ENCODE measurements at regions not wholly inside any gene's neighbourhood (a gene's known extent, or its start where the extent isn't known, plus 50 kb on each side); places are given as distances from the start of the nearest gene placed in this dataset.

DNA sequence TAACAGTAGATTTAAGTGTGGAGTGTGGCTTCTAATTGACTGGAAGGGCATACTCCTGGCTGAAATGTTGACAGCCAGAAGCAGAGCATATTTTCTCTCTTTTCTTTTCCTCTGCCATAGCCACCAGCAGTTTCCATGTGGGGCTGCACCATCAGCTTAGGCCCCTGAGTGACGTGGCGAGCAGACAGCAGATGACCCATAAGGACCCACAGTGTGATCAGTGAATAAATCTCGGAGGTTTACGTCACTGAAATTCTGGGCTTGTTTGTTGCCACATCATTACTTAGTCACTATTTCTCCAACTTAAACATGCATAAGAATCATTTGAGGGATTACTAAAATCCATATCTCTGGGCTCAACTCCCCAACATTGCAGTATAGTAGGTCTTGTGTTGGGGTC lies 549.7 kb upstream of the TMEM132C start:
- CTCF ChIA-PET: no interaction called here
- Mint-ChIP-seq H3K4me3 (no peak overlapping the region), H3K4me1 (no peaks in the 10 kb centered on the region), H3K27me3 (no peaks in the 10 kb centered on the region), H3K36me3 (no peaks in the 10 kb centered on the region), H3K9me3 (ENCODE audit: low read depth) (peaks cover 9% of the 10 kb centered on the region), H3K27ac (no peak overlapping the region)
- no peak for ATAC-seq
- DNase-seq: no peak

- DNase-seq (no peak), ATAC-seq (no peak)
- no peak overlapping the region for H3K4me3 Mint-ChIP-seq
- H3K27ac Mint-ChIP-seq: no peak overlapping the region
- no peaks in the 10 kb centered on the region for H3K36me3 Mint-ChIP-seq
- peaks cover 14% of the 10 kb centered on the region for H3K9me3 Mint-ChIP-seq (ENCODE audit: low read depth)
- H3K27me3 Mint-ChIP-seq: no peaks in the 10 kb centered on the region
- CTCF ChIA-PET: no interaction called here
- no peaks in the 10 kb centered on the region for H3K4me1 Mint-ChIP-seq
Observed at GRCh38 chr12:127720334-127720733, 546.6 kb upstream of the TMEM132C start.

- H3K27ac Mint-ChIP-seq: no peak overlapping the region
- H3K4me3 Mint-ChIP-seq: no peak overlapping the region
- DNase-seq (no peak), ATAC-seq (no peak)
- peaks cover 7% of the 10 kb centered on the region for H3K9me3 Mint-ChIP-seq (ENCODE audit: low read depth)
- CTCF ChIA-PET: no interaction called here
- H3K4me1 Mint-ChIP-seq: no peaks in the 10 kb centered on the region
- H3K27me3 Mint-ChIP-seq: no peaks in the 10 kb centered on the region
- H3K36me3 Mint-ChIP-seq: no peaks in the 10 kb centered on the region
Observed at GRCh38 chr12:127722611-127723010, 544.4 kb upstream of the TMEM132C start.

DNA sequence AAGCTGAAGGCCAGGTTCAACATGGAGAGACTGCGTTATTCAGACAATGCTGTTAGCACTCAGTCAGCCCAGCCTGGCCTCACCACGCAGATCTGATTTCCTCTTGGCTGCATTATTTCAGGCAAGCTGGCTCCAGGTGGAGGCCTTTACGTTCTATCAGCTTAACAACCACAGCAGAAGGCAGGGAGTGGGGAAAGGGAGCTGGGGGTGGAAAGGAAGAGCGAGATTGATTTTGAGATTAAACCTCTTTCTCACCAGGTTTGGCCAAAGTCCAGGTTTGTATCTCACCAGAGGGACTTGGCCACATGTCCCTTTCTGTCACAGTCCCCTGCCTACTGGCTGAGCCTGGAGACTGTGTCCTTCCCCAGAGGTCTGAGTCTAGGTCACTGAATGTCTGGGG lies 543.7 kb upstream of the TMEM132C start:
- H3K4me3 Mint-ChIP-seq: no peak overlapping the region
- CTCF ChIA-PET: no interaction called here
- ATAC-seq (no peak), DNase-seq (no peak)
- H3K36me3 Mint-ChIP-seq: no peaks in the 10 kb centered on the region
- H3K27ac Mint-ChIP-seq: no peak overlapping the region
- no peaks in the 10 kb centered on the region for H3K4me1 Mint-ChIP-seq
- peaks cover 7% of the 10 kb centered on the region for H3K9me3 Mint-ChIP-seq (ENCODE audit: low read depth)
- H3K27me3 Mint-ChIP-seq: no peaks in the 10 kb centered on the region

DNA sequence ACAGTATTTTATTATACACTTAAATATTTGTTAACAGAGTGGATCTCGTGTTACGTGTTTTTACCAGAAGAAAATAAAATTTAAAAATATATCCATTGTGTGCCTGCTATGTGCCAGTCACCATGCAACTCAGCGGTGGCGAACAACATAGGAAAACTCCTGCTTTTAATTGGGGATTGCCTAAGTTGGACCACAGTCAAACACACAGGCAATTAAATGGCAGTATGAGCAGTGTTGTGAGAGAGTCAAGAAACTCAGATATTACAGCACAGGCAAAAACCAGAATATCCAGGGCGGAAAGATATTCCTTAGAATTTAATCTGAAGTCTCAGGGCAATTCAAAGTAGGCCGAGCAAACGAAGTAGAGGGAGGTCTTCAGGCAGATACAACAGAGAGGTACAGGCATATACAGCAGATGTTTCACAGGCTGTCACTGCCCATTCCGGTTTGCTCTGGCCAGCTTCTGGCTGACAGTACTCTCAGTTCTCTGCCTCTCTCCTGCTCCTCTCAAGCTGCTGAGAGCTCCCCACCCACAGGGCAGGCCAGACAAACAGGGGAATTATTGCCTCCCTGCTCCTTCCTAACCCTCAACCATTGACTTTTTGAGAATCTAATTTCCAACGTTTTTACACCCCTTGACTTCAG lies 540.2 kb upstream of the TMEM132C start:
- CTCF ChIA-PET: no interaction called here
- Mint-ChIP-seq H3K4me3 (no peak overlapping the region), H3K27ac (no peak overlapping the region)

GRCh38 chr12:127728285-127728684 lies 538.7 kb upstream of the TMEM132C start:
- peaks cover 11% of the 10 kb centered on the region for H3K9me3 Mint-ChIP-seq (ENCODE audit: low read depth)
- DNase-seq (no peak), ATAC-seq (no peak)
- no peaks in the 10 kb centered on the region for H3K4me1 Mint-ChIP-seq
- no peaks in the 10 kb centered on the region for H3K36me3 Mint-ChIP-seq
- CTCF ChIA-PET: no interaction called here
- no peaks in the 10 kb centered on the region for H3K27me3 Mint-ChIP-seq
- no peak overlapping the region for H3K27ac Mint-ChIP-seq
- no peak overlapping the region for H3K4me3 Mint-ChIP-seq

More for the DNA sequence above, 540.2 kb upstream of the TMEM132C start:
- peaks cover 12% of the 10 kb centered on the region for H3K9me3 Mint-ChIP-seq (ENCODE audit: low read depth)
- no peaks in the 10 kb centered on the region for H3K4me1 Mint-ChIP-seq
- no peak for ATAC-seq
- H3K36me3 Mint-ChIP-seq: no peaks in the 10 kb centered on the region
- DNase-seq: no peak
- no peaks in the 10 kb centered on the region for H3K27me3 Mint-ChIP-seq

DNA sequence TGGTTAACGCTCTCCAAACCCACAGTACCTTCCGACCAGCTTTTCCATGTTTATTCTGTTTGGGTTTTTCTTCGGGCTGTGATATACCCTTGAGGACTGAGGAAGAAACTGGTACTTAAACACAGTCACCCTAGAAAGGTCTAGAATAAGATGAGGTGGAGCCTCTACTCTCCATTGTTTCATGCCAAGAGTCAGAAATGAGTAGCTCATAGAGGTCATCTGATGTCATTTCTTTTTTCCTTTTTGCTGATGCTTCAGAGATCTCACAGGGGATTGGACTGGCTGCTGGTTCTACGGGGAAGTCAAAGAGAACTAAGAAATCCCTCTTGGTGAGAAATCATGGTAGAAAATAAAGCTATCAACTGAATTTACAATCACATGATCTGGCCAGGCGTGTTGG lies 538.2 kb upstream of the TMEM132C start:
- Mint-ChIP-seq H3K4me3 (no peak overlapping the region), H3K27ac (no peak overlapping the region), H3K36me3 (no peaks in the 10 kb centered on the region), H3K27me3 (no peaks in the 10 kb centered on the region), H3K4me1 (no peaks in the 10 kb centered on the region), H3K9me3 (ENCODE audit: low read depth) (peaks cover 12% of the 10 kb centered on the region)
- no peak for ATAC-seq
- CTCF ChIA-PET: no interaction called here
- DNase-seq: no peak

- DNase-seq (no peak), ATAC-seq (no peak)
- CTCF ChIA-PET: no interaction called here
- Mint-ChIP-seq H3K27me3 (no peaks in the 10 kb centered on the region), H3K27ac (no peak overlapping the region), H3K36me3 (no peaks in the 10 kb centered on the region), H3K4me3 (no peak overlapping the region), H3K4me1 (no peaks in the 10 kb centered on the region), H3K9me3 (ENCODE audit: low read depth) (peaks cover 9% of the 10 kb centered on the region)
Observed at GRCh38 chr12:127729381-127729780, 537.6 kb upstream of the TMEM132C start.

DNA sequence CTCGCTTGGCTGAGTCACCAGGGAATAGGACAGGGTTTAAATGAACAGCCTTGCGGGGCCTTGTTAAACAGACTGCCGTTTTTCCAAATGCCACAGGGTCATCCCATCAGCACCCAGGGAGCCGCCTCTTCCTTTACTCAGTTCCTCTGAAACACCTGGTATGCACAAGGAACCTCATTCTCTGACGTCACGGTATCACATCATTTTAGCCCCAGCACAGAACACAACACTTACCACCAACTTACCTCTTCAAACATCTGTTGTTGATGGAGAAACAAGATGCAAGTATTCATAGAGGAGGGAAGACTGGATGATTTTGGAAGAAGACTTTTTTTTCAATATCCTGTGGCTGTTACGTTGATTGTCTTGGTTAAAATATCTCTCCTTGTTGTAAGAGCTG lies 535.3 kb upstream of the TMEM132C start:
- Mint-ChIP-seq H3K36me3 (no peaks in the 10 kb centered on the region), H3K27me3 (no peaks in the 10 kb centered on the region), H3K9me3 (ENCODE audit: low read depth) (peaks cover 9% of the 10 kb centered on the region), H3K4me3 (no peak overlapping the region), H3K27ac (no peak overlapping the region), H3K4me1 (no peaks in the 10 kb centered on the region)
- ATAC-seq: no peak
- CTCF ChIA-PET: no interaction called here
- DNase-seq: no peak

DNA sequence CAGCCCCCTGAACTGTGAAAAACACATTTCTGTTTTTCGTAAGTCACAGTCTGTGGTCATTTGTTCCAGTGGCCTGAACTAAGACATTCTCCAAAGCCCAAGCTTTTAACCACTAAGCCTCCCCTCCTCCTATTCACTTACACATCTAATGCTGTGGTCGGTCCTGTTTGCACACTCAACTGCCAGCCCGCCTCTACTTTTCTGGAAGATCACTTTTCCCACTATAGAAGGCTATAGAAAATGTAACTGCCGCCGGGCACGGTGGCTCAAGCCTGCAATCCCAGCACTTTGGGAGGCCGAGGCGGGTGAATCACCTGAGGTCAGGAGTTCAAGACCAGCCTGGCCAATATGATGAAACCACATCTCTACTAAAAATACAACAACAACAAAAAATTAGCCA lies 524.7 kb upstream of the TMEM132C start:
- Mint-ChIP-seq H3K9me3 (ENCODE audit: low read depth) (peaks cover 4% of the 10 kb centered on the region), H3K27me3 (no peaks in the 10 kb centered on the region)
- no peak for ATAC-seq

GRCh38 chr12:127745469-127746212 lies 521.3 kb upstream of the TMEM132C start:
- no peak for DNase-seq
- CTCF ChIA-PET: no interaction called here
- Mint-ChIP-seq H3K27ac (no peak overlapping the region), H3K27me3 (no peaks in the 10 kb centered on the region), H3K4me1 (no peaks in the 10 kb centered on the region), H3K4me3 (no peak overlapping the region), H3K36me3 (no peaks in the 10 kb centered on the region), H3K9me3 (ENCODE audit: low read depth) (peaks cover 3% of the 10 kb centered on the region)
- ATAC-seq: no peak

More for the DNA sequence above, 524.7 kb upstream of the TMEM132C start:
- no peak overlapping the region for H3K4me3 Mint-ChIP-seq
- no peaks in the 10 kb centered on the region for H3K36me3 Mint-ChIP-seq
- H3K4me1 Mint-ChIP-seq: no peaks in the 10 kb centered on the region
- CTCF ChIA-PET: no interaction called here
- no peak for DNase-seq
- no peak overlapping the region for H3K27ac Mint-ChIP-seq

DNA sequence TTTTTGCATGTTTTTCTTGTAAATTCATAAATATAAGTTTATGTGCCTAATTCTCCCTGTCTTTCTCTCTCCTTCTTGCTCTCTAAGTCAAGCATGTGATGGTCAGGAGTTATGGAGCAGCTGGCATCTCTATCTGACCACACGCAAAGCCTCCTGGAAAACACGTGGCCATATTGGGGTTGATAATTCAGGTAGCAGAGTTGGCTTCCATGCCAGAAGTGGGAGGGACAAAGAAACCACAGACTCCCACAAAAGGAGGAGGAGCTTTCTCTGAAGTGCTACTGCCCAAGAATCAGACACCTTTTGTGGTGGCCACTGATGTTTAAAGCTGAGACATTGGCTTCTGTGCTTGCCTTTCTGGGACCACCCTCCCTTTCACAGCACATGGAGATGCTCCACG lies 517.6 kb upstream of the TMEM132C start:
- DNase-seq (no peak), ATAC-seq (no peak)
- CTCF ChIA-PET: interaction anchor here (1.1 kb wide), 1 partner anchor 72 kb away, joined by 3 read pairs; no protein-coding TSS in a partner anchor
- Mint-ChIP-seq H3K9me3 (ENCODE audit: low read depth) (peaks cover 8% of the 10 kb centered on the region), H3K4me1 (no peaks in the 10 kb centered on the region), H3K4me3 (no peak overlapping the region), H3K36me3 (no peaks in the 10 kb centered on the region), H3K27ac (no peak overlapping the region), H3K27me3 (no peaks in the 10 kb centered on the region)

GRCh38 chr12:127750076-127750840 lies 516.7 kb upstream of the TMEM132C start:
- H3K27ac Mint-ChIP-seq: no peak overlapping the region
- CTCF ChIA-PET: no interaction called here
- no peak for ATAC-seq
- H3K9me3 Mint-ChIP-seq (ENCODE audit: low read depth): peaks cover 11% of the 10 kb centered on the region
- H3K4me3 Mint-ChIP-seq: no peak overlapping the region
- H3K27me3 Mint-ChIP-seq: no peaks in the 10 kb centered on the region
- no peaks in the 10 kb centered on the region for H3K36me3 Mint-ChIP-seq
- no peak for DNase-seq
- H3K4me1 Mint-ChIP-seq: no peaks in the 10 kb centered on the region

DNA sequence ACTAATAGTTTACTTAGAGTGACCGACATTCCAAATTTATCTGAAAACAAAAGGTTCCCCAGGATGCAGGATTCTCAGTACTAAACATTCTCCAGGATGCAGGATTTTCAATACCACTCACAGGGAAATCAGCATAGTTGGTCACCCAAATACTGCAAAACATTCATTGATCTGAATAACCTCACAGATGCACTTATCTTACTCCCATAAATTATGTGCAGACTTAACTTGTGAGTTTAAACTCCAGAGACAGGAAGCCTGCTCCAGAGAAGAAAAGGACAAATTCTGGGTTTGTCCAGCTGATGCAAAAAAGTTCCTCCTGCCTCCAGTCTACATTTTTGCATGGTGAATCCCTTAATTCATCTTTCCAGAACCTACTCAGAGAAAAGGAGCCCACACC lies 514.2 kb upstream of the TMEM132C start:
- CTCF ChIA-PET: no interaction called here

More for the DNA sequence above, 514.2 kb upstream of the TMEM132C start:
- ATAC-seq (no peak), DNase-seq (no peak)
- H3K4me3 Mint-ChIP-seq: no peak overlapping the region
- no peaks in the 10 kb centered on the region for H3K4me1 Mint-ChIP-seq
- H3K9me3 Mint-ChIP-seq (ENCODE audit: low read depth): peaks cover 19% of the 10 kb centered on the region
- H3K27me3 Mint-ChIP-seq: no peaks in the 10 kb centered on the region
- H3K27ac Mint-ChIP-seq: no peak overlapping the region
- H3K36me3 Mint-ChIP-seq: no peaks in the 10 kb centered on the region

All from activated CD8-positive, alpha-beta memory T cell treated with anti-CD3 and anti-CD28 coated beads, Interleukin-2, amount 10 ng/mL, durations not matched to agents 7 days and 5 days (primary cell).